HCT116 (cell line): ENCODE measurements at regions not wholly inside any gene's neighbourhood (a gene's known extent, or its start where the extent isn't known, plus 50 kb on each side); places are given as distances from the start of the nearest gene placed in this dataset.

Source experiments
- ATAC-seq: fragments of 200-7000 bp; cut with Tn5 transposase; 2 replicates; pipeline ENCODE4 v1.9.1; 2020; ENCODE audit warnings: mild to moderate bottlenecking, moderate library complexity
- BruUV-seq: library from RNA; stranded (reverse); fragments of 400-500 nt; replicated peaks from 2 replicates; lab custom pipeline; 2021; lab: Mats Ljungman, UMichigan
- CTCF ChIA-PET: fragments of 300-600 bp; sonication (Branson Sonifier 250); formaldehyde crosslinking; loops from one replicate; lab custom pipeline; 2021; ENCODE audit warnings: antibody characterized with exemption; lab: Charles Lee
- POLR2A ChIA-PET: fragments of 300-600, 350-600 bp; sonication (Branson Sonifier 250); formaldehyde crosslinking; loops from one replicate; lab custom pipeline; 2021; ENCODE audit warnings: antibody characterized with exemption; lab: Charles Lee
- RAD21 ChIA-PET, 2 experiments: fragments of 300-600 bp; sonication (Branson Sonifier 250); formaldehyde crosslinking; loops; one replicate each; lab custom pipeline; 2023; ENCODE audit warnings: low total read pairs in 2 of 2; ENCODE audit not compliant: uncharacterized antibody in 2 of 2, unreplicated experiment in 2 of 2, low non-redundant PET in 1 of 2; lab: Charles Lee
- DNase-seq: peaks from one replicate; pipeline ENCODE4 v3.0.0-alpha.2; 2010; ENCODE audit warnings: low read depth, low spot score
- H2AFZ ChIP-seq: fragments of 200-600 bp; shearing (Covaris generic), sonication (generic); 2 replicates; pipeline ENCODE4 v1.6.1; 2017; ENCODE audit warnings: low read depth, mixed run types, mixed read lengths, antibody characterized with exemption, low read length; ENCODE audit not compliant: poor library complexity, severe bottlenecking
- H3K27ac ChIP-seq: 2 replicates; pipeline ENCODE4 v1.5.1; 2012; ENCODE audit warnings: low read depth, low read length
- H3K27me3 ChIP-seq: fragments of 200-600 bp; sonication (generic); 2 replicates; pipeline ENCODE4 v1.6.1; 2016; ENCODE audit warnings: mixed run types, low read length, mixed read lengths; ENCODE audit not compliant: insufficient read depth
- H3K36me3 ChIP-seq, 2 experiments: fragments of 200-500 bp in 1 of 2; fragments of 200-600 bp in 1 of 2; sonication (Bioruptor generic) in 1 of 2; sonication (generic) in 1 of 2; 2 replicates each; pipeline versions ENCODE4 v1.5.1 to v1.6.1; 2014 to 2016; ENCODE audit warnings: low read length in 2 of 2, inconsistent platforms in 1 of 2, mixed read lengths in 1 of 2, mixed run types in 1 of 2; ENCODE audit not compliant: insufficient read depth in 2 of 2, control insufficient read depth in 1 of 2
- H3K4me1 ChIP-seq, 2 experiments: fragments of 200-600 bp in 1 of 2; sonication (generic) in 1 of 2; 2 replicates each; pipeline versions ENCODE4 v1.5.1 to v1.6.1; 2012 to 2017; ENCODE audit warnings: low read length in 2 of 2, inconsistent platforms in 1 of 2, mild to moderate bottlenecking in 1 of 2, mixed read lengths in 1 of 2, mixed run types in 1 of 2, moderate library complexity in 1 of 2; ENCODE audit not compliant: insufficient read depth in 2 of 2, control insufficient read depth in 1 of 2
- H3K4me2 ChIP-seq: fragments of 200-600 bp; sonication (generic); 2 replicates; pipeline ENCODE4 v1.6.1; 2017; ENCODE audit warnings: mixed run types, low read length, mixed read lengths
- H3K4me3 ChIP-seq, 2 experiments: fragments of 200-600 bp in 1 of 2; sonication (generic) in 1 of 2; replicated peaks in 1 of 2; 2 replicates each; pipeline ENCODE4 v1.5.1; 2011 to 2016; ENCODE audit warnings: low read length in 2 of 2, control low read depth in 1 of 2, low read depth in 1 of 2, mild to moderate bottlenecking in 1 of 2, mixed read lengths in 1 of 2, mixed run types in 1 of 2
- H3K79me2 ChIP-seq: fragments of 200-600 bp; sonication (generic); 2 replicates; pipeline ENCODE4 v1.6.1; 2017; ENCODE audit warnings: mild to moderate bottlenecking, mixed run types, low read length, moderate library complexity, mixed read lengths; ENCODE audit not compliant: insufficient read depth
- H3K9ac ChIP-seq: fragments of 200-600 bp; sonication (generic); 2 replicates; pipeline ENCODE4 v1.6.1; 2016; ENCODE audit warnings: low read length, mixed read lengths
- H3K9me2 ChIP-seq: fragments of 200-600 bp; sonication (generic), shearing (Covaris generic); 2 replicates; pipeline ENCODE4 v1.6.1; 2017; ENCODE audit warnings: mixed run types, mild to moderate bottlenecking, moderate library complexity; ENCODE audit not compliant: insufficient read depth
- H3K9me3 ChIP-seq, 2 experiments: fragments of 200-500 bp in 1 of 2; fragments of 200-600 bp in 1 of 2; sonication (Bioruptor generic) in 1 of 2; sonication (generic) in 1 of 2; 2 replicates each; pipeline ENCODE4 v1.6.1; 2014 to 2017; ENCODE audit warnings: low read length in 2 of 2, mixed read lengths in 2 of 2, inconsistent platforms in 1 of 2, low read depth in 1 of 2, mild to moderate bottlenecking in 1 of 2, mixed run types in 1 of 2, moderate library complexity in 1 of 2; ENCODE audit not compliant: control insufficient read depth in 1 of 2, insufficient read depth in 1 of 2
- H4K20me1 ChIP-seq: fragments of 200-600 bp; sonication (generic), shearing (Covaris generic); 2 replicates; pipeline ENCODE4 v1.6.1; 2017; ENCODE audit warnings: mixed run types, mild to moderate bottlenecking, moderate library complexity; ENCODE audit not compliant: insufficient read depth
- ATF3 ChIP-seq: IDR thresholded peaks from 2 replicates; pipeline ENCODE4 v1.6.1; 2012
- CBX3 ChIP-seq: IDR thresholded peaks from 2 replicates; pipeline ENCODE4 v1.6.1; 2012; ENCODE audit warnings: low read depth
- CEBPB ChIP-seq: IDR thresholded peaks from 2 replicates; pipeline ENCODE4 v1.6.1; 2012; ENCODE audit warnings: low read depth
- ELF1 ChIP-seq: IDR thresholded peaks from 2 replicates; pipeline ENCODE4 v1.6.1; 2012; ENCODE audit warnings: low read depth, borderline replicate concordance
- EZH2 ChIP-seq: fragments of 200-600 bp; sonication (generic); IDR thresholded peaks from 2 replicates; pipeline ENCODE4 v1.6.1; 2017; ENCODE audit warnings: antibody characterized with exemption, mixed run types
- EZH2phosphoT487 ChIP-seq: fragments of 200-600 bp; IDR thresholded peaks from 2 replicates; pipeline ENCODE4 v1.6.1; 2018; ENCODE audit warnings: antibody characterized with exemption, borderline replicate concordance
- FOSL1 ChIP-seq: IDR thresholded peaks from 2 replicates; pipeline ENCODE4 v1.6.1; 2012; ENCODE audit warnings: low read depth
- JUND ChIP-seq: IDR thresholded peaks from 2 replicates; pipeline ENCODE4 v1.6.1; 2012
- RAD21 ChIP-seq: IDR thresholded peaks from 2 replicates; pipeline ENCODE4 v1.6.1; 2012; ENCODE audit warnings: low read depth, mild to moderate bottlenecking
- SP1 ChIP-seq: IDR thresholded peaks from 2 replicates; pipeline ENCODE4 v1.6.1; 2012; ENCODE audit warnings: low read depth
- TCF7L2 ChIP-seq: IDR thresholded peaks from 2 replicates; pipeline ENCODE4 v1.7.0; 2011; ENCODE audit warnings: borderline replicate concordance, inconsistent platforms; ENCODE audit not compliant: insufficient read depth, insufficient read length; ENCODE audit errors: extremely low read depth
- ZFX ChIP-seq: fragments of 450-650 bp; IDR thresholded peaks from 2 replicates; pipeline ENCODE4 v1.6.1; 2017
- intact Hi-C: fragments of 100-400 bp; cut with micrococcal nuclease; formaldehyde crosslinking; loops from 2 replicates; pipeline ENCODE4 v1.10.0; 2022
- TF ChIP-seq, protein P1 (sequence below): IDR thresholded peaks from 2 replicates; pipeline ENCODE4 v1.6.1; 2012
- TF ChIP-seq, protein P2 (sequence below): IDR thresholded peaks from 2 replicates; pipeline ENCODE4 v1.6.1; 2011; ENCODE audit warnings: mild to moderate bottlenecking, low read length, moderate library complexity; ENCODE audit not compliant: insufficient replicate concordance; ENCODE audit errors: extremely low read depth

DNA sequence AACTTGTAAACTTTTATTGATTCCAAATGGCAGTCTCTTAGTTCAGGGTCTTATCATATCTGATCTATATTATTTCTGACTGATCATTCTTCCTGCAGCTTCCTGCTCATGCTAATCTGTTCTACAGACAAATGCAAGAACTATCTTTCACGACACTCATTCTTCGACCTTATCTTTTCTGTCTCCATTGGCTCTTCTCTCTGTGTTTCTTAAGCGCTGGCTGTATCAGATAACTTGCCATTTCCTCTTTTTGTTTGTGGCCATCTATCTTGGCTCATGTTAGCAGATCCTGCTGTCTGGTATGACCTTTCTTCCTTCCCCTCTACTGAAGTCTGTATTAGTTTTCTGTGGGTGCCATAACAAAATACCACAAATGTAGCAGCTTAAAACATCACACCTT is 230.5 kb upstream of the PUDP start:
- intact Hi-C loops, result no loop called here
- ATAC-seq, result no peak
- Histone ChIP-seq H2AFZ (no peak overlapping the region), H4K20me1 (no peaks in the 10 kb centered on the region), H3K27me3 (no peaks in the 10 kb centered on the region), H3K36me3 (no peaks in the 10 kb centered on the region), H3K79me2 (no peaks in the 10 kb centered on the region), H3K27ac (no peak overlapping the region), H3K4me1 (no peaks in the 10 kb centered on the region), H3K4me2 (no peak overlapping the region), H3K4me3 (no peak overlapping the region), H3K9me2 (no peaks in the 10 kb centered on the region), H3K9ac (no peak overlapping the region), H3K9me3 (no peaks in the 10 kb centered on the region)
- TF ChIP-seq EZH2 (no peak), JUND (no peak), RAD21 (no peak), TCF7L2 (no peak), CEBPB (no peak), EZH2phosphoT487 (no peak), SP1 (no peak), CBX3 (no peak), ATF3 (no peak), FOSL1 (no peak)
- TF ChIP-seq, protein P1, sequence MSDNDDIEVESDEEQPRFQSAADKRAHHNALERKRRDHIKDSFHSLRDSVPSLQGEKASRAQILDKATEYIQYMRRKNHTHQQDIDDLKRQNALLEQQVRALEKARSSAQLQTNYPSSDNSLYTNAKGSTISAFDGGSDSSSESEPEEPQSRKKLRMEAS, result no peak
- CTCF ChIA-PET, result no interaction called here
- BruUV-seq, result no TSS peak
- POLR2A ChIA-PET, result no interaction called here
- no peak for DNase-seq
- RAD21 ChIA-PET, result no interaction called here

- BruUV-seq, result no TSS peak
- Histone ChIP-seq H2AFZ (no peak overlapping the region), H3K27me3 (no peaks in the 10 kb centered on the region), H3K4me2 (no peak overlapping the region), H3K9me3 (no peaks in the 10 kb centered on the region)
- POLR2A ChIA-PET, result no interaction called here
- ATAC-seq (no peak), DNase-seq (no peak)
- no peak for TF ChIP-seq ZFX
- TF ChIP-seq, protein P2, sequence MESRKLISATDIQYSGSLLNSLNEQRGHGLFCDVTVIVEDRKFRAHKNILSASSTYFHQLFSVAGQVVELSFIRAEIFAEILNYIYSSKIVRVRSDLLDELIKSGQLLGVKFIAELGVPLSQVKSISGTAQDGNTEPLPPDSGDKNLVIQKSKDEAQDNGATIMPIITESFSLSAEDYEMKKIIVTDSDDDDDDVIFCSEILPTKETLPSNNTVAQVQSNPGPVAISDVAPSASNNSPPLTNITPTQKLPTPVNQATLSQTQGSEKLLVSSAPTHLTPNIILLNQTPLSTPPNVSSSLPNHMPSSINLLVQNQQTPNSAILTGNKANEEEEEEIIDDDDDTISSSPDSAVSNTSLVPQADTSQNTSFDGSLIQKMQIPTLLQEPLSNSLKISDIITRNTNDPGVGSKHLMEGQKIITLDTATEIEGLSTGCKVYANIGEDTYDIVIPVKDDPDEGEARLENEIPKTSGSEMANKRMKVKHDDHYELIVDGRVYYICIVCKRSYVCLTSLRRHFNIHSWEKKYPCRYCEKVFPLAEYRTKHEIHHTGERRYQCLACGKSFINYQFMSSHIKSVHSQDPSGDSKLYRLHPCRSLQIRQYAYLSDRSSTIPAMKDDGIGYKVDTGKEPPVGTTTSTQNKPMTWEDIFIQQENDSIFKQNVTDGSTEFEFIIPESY, result no peak
- TF ChIP-seq JUND, result no peak
- TF ChIP-seq ELF1, result no peak
- TF ChIP-seq, all 23 proteins: peak for 0
- no peaks in the 10 kb centered on the region for H3K79me2 ChIP-seq
- intact Hi-C loops, result no loop called here
- H3K4me3 ChIP-seq, result no peak overlapping the region
- H3K9ac ChIP-seq, result no peak overlapping the region
- H4K20me1 ChIP-seq, result no peaks in the 10 kb centered on the region
- no peak overlapping the region for H3K27ac ChIP-seq
- H3K4me1 ChIP-seq, result peaks cover 0 to 6% of the 10 kb centered on the region in 2 experiments; a peak in 1 of 4 replicates
- CTCF ChIA-PET, result no interaction called here
- RAD21 ChIA-PET, result no interaction called here
- H3K9me2 ChIP-seq, result no peaks in the 10 kb centered on the region
- no peaks in the 10 kb centered on the region for H3K36me3 ChIP-seq
Measured at GRCh38 chrX:7372825-7373525, 225.0 kb upstream of the PUDP start.
